NB4 (cell line): ENCODE measurements at regions not wholly inside any gene's neighbourhood (a gene's known extent, or its start where the extent isn't known, plus 50 kb on each side); places are given as distances from the start of the nearest gene placed in this dataset.

Experiments
- CTCF ChIP-seq: IDR thresholded peaks from one replicate; pipeline ENCODE4 v1.5.1; 2012; ENCODE audit warnings: low read depth, low read length
- MAX ChIP-seq: IDR thresholded peaks from 2 replicates; pipeline ENCODE4 v1.6.1; 2011; ENCODE audit warnings: low read depth, low read length
- POLR2A ChIP-seq: IDR thresholded peaks from 2 replicates; pipeline ENCODE4 v1.6.1; 2011; ENCODE audit warnings: mild to moderate bottlenecking; ENCODE audit not compliant: insufficient read length; ENCODE audit errors: extremely low read depth

DNA sequence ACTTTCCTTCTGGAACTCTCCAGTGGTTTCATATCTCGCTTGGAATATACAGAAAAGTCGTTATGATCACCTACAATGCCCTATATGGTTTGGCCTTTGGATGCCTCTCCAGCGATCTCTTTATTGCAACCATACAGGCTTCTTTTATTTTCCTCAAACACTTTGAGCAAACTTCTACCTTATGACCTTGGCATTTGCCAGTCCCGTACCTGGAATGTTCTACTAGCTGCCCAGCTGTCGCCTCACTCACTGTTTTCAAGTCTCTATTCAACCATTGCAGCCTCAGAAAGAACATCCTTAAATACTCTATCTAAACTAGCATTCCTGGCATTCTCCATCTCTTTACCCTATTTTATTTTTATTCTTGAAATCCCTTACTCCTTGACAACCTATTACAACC is 50.4 kb upstream of the NEDD9 start:
- TF ChIP-seq CTCF (no peak), POLR2A (no peak), MAX (no peak)
